GM18873 (cell line): ENCODE measurements at regions not wholly inside any gene's neighbourhood (a gene's known extent, or its start where the extent isn't known, plus 50 kb on each side); places are given as distances from the start of the nearest gene placed in this dataset.

Experiments used
- ATAC-seq: cut with Tn5 transposase; IDR thresholded peaks from one replicate; pipeline ENCODE4 v1.9.1; 2021; ENCODE audit warnings: mild to moderate bottlenecking, moderate library complexity, moderate number of reproducible peaks; ENCODE audit not compliant: unreplicated experiment, low FRiP score

DNA sequence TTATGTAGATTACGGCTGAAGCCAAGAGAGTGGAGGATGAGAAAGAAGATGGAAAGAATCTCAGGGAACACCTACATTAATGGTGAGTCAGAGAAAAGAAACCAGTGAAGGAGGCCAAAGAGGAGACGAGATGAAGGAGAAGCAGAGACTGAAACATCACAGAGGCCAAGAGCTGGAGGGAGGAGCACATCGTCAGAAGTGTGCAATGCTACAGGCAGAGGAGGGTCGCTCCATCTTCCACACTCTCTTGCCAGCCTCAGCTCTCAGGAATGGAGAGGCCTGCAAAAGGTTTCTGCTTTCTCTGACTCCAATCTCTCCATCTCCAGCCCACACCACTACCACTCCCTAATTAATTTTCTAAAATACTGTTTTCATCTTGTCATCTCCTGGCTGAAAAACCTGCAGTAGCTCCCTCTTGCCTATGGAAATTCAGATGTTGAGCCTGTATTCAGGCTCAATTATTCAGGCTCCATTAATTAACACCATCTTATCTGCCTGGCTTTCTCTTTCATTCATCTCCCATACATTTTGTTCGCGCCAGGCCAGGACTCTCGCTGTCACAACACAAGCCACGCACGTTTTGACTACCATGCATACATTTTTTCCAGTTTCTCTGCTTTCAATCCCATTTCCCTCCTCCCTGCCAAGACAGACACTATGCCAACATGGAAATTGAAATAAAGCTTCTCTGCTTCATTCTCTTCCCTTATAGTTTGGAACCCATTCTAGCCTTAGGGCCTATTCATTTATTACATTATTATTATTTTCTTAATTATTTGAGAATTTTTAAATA is 165.8 kb downstream of the INHBA start:
- no peak for ATAC-seq

DNA sequence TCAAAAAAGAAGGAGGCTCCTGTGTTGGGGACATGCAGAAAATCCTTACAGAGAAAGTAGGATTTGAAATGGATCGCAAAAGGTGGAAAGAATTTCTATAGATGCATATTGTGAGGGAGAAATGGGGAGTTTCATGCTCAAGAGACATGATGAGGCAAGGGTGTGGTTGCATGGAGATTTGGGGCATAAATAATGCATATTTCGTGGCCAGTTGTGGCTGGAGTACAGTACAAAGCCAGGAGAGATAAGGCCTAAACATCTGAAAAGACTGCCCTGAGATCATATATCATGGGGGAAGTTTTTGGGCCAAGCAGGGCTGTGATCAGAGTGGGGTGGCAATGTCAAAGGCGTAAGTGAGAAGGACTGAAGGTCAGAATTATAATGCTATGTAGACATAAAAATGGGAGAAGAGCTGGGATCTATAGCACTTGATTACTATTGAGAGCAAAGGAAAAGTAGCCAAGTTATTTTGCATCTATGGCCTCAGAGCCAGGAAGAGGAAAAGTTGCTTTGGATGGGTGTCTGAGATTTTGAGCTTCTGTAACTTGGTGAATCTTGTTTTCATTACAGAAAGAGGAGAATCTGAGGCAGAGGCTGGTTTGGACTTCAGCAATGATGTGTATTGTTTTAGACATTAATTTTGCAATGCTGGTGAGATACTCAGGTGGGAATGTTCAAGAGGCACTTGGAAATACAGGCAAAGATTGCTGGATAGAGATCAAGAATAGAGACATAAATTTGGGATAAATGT is 166.6 kb downstream of the INHBA start:
- no peak for ATAC-seq

DNA sequence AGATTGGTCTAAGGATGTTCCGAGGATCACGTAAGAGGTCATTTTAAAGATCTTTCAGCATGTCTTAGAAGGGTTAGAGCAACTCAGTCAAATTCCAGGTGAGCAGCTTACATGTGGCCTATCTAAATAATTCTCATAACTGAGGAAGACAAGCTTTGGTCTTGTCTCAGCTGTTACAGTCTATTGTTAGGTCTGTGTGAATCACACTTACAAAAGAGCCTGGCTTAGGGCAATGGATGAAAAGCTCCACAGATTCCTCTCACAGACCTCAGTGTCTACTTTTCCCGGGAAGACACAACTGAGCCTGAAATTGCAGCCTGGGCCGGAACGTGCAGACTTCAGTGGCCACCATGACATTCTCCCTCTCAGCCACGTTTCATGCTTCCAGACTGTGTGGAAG is 173.1 kb downstream of the INHBA start:
- ATAC-seq, result no peak

DNA sequence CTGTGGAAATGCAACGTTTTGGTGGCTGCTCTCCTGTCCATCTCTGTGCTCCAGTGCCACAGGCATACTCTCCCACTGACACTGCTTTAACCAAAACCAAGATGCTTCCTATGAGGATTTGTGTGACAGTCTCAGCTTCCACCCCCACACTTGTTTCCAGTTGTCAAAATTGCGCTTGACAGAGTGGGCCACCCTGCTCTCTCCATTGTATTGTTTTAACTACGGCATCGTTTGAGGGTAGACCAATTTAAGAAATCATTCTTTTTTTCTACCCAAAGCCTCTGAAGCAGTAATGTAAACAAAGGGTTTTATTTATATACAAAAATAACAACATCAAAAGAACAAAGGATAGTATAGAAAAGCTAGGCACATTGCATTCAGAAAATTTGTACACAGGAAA is 178.0 kb downstream of the INHBA start:
- ATAC-seq, result no peak

DNA sequence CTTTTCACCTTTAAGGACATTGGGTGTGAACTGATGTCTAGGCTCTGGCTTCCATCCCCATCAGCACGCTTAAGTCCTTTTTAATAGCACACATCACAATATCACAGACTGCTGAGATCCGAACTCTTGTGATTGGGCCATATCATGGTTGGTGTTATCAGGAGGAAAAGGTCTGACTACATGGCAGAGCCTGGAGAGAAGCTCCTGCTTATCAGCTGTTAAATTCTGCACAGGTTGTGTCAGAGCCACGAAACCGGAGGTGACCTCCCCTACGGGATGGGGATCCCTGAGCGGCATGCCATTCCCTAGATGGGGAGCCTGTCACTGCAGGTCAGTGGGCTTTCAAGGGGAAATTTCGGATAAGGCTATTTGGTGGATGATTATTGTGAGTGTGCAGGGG is 182.4 kb downstream of the INHBA start:
- ATAC-seq, result no peak

DNA sequence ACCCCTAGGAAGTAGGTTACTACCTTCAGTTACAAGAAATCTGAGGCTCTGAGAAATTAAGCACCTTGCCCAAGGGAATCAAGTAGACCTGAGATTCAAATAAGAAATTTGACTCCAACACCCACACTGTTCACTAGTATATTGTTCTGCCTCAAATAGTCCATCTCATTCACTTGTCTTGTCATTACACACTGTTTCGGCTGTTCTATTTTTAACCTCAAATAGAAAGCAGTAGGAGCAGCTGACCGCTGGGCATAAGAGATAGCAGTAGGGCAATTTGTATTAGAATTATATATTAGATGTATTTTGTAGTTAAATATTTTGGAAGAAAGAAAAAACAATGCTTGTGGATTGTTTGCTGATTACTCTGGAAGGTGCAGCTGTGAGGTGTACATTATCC is 185.1 kb downstream of the INHBA start:
- no peak for ATAC-seq

DNA sequence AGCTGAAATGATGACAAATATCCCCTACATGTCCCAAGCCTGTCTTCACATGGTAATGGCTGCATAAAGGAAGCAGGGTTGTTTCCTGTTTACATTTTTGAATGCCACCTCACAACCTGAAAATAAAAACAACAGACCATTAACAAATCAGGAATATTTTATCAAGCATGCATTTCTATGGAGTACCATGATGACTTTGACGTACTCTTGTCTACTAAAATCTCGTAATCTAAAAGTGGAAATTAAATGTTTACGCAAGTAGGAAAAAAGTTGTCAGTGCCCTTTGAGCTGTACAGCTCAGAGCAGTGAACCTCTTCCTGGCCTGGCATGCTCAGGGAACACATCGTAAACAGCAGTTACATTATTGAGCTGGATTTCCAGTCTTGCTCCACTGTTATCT is 194.1 kb downstream of the INHBA start:
- ATAC-seq, result no peak

DNA sequence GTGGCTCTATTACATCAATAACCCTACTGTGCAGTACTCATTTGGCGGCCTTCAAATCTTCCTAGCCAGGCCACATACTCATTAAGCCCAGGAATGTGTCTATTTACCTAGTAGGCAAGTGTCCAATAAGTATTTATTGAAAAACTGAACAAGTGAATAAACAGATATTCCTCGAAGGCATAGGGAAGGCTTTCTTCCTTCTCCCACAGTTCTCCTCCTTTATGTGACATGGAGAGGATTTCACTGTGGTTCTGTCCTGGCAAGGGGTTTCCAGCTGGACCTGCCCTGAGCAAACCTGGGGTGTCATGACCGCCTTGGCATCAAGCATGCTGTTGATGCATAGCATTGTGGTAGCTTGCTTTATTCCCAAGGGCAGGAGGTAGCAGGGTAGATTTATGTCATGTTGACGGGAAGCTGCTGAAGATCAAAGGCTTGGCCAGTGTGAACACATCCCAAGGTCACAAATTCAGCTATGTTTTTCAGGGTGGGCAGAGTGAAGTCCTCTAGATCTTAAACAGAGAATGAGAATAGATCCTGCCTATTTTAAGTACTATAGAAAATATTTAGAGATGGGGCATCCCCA is 195.1 kb downstream of the INHBA start:
- no peak for ATAC-seq

DNA sequence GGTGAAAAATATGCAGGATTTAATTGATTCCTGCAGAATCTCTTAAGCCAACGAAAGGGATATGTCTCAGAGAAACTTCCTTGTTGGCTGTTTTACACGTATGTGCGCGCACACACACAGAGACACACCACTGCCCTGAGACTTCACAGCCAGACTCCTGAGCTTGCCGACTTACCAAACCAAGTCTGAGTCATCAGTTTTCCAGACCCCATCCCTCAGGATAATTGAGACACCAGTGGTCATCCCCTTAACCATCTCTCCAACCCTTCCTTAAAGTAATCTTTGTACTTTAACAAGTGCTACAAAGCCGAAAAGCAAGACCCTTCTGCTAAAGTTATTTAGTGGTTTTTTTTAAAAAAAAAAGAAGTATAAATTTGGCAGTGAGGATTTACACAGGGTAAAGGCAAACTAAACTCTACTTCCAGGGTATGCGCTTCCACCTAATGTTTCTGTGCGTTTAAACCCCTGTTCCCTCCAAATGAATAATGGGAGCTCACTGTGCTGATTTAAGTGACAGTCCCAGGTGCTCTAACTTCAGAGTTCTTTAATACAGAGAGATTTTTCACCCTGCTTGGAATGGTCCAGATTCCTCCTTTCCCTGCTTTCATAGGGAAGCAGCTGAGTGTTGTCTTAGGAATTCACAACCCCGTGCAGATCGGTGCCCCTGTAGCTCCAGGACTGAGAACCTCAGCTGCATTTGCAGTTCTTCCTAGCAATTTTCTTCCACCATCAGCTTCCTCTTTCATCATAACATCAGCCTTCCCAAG is 198.5 kb downstream of the INHBA start:
- ATAC-seq, result no peak

DNA sequence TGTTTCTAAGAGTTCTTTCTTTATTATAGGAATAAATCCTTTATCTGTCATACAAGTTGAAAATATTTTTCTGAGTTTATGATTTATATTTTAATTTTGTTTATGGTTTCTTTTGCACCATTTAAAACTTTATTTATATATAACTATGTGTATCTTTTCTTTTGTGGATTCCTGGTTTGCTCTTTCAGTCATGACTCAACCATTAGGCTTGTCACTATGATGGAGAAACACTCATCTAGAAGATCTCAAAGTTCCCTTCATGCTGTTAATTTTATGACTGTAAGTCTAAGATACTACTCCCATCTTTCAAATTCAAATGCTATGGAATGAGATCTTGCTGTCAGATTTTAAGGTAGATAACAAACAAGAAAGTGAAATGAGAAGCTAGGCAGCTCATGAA is 199.5 kb downstream of the INHBA start:
- no peak for ATAC-seq

DNA sequence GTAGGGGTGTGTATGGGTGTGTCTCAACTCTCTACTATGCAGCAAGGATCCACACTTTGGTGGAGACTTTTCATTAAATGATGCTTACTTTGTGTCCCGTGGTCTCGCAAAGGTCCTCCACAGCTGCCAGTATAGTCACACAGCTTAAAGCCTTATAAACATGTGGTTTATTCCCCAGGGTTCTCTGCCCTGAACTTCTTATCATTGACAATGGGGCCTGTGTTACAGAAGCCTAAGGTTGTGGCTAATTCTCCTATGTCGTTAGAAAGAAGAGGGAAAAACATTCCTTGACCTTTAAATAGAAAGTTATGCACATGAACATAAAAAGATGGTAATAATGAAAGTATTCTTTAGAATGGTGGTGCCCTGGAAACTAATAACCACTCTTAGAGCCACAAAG is 201.4 kb downstream of the INHBA start:
- ATAC-seq, result no peak

DNA sequence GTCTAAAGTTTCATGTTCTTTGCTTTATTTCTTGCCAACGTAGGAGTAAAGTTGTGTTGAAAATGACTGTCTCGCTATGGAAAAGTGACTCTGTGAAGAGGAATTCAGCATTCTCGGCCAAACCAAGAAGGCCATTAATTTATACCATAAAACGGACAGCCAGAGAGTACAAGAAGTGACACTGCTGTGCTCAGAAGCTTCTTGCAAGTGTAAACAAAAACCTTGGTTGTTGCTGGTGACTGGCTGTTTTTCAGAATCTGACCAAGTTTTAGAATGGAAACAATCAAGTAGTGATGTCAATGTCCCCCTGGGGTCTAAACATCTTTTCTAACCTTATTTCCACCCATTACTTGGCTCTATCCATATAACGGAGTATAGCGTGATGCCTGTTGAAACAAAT is 201.9 kb downstream of the INHBA start:
- ATAC-seq, result no peak

DNA sequence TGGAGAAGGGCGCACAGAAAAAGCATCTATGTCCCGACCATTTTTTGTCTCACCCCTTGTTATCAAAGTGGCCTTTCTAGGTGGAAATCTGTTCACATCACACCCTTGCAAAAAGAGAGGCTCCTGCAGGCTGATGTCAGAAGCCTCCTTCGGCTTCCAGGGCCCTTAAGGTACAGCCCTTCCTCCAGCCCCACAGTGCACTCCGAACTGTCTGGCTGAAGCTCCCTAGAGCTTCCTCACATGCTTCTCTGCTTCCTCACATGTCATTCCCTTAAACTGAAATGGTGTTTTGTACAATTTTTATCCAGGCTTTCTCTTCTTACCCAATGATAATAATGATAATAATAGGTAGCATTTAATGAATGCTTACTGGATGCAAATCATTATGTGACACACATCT is 210.3 kb downstream of the INHBA start:
- no peak for ATAC-seq

DNA sequence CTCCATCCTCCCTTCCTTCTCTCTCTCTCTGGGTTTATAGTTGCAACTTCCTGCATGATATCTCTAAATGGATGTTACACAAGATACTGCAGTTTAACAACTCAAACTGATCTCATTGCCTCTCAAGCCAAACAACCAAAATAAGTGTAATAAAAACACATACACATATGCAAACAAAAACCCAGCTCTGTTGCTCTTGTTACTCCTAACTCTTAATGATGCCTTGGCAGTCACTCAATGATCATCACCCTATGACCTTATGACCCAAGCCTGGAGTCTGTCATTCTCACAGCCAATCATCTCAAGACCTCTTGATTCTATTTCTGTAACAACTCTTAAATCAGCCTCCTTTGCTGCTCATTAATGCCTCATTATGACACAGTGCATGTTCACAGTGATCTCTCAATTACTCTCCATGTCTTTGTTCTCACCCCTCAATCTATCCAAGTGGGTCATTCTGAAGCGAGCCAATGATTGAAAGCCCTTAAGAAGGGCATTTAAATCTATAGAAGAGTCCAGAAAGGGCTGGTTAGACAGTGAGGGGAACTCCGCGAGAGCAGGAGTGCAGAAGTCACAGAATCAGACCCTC is 210.9 kb downstream of the INHBA start:
- ATAC-seq, result no peak

DNA sequence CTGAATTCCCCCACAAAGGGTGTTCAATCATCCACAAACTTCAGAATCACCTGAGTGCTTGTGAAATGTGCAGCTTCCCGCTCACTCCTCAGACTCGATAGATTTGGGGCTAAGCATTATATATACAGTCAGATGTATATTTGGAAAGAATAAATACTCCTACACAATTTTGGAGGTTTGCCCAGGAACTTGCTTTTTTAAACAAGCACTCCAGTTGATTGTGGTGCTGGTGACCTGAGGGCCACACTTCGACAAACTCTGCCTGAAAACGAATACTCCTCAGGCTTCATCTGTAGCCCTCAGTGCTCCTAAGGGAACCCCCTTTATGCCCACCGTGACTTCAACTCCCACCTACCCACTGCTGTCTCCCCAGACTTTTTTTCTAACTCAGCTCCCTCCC is 211.6 kb downstream of the INHBA start:
- no peak for ATAC-seq

DNA sequence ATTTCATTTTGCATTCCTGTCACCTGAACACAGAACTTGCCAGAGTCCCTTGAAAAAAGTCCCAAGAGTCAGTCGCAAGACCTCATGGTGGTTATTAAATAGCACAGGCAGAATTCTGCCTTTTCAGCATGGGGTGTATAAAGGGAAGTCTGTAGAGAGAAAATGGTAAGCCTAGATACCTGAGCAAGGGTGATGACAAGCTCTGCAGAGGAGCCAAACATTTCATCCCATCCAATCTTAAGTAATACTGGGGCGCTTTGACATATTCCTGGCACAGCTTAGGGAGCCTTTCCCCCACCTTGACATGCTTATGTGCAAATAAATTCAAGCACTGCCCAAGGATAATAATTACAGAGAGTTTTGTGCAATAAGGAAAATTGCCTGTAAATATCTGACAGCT is 213.0 kb downstream of the INHBA start:
- ATAC-seq, result no peak

DNA sequence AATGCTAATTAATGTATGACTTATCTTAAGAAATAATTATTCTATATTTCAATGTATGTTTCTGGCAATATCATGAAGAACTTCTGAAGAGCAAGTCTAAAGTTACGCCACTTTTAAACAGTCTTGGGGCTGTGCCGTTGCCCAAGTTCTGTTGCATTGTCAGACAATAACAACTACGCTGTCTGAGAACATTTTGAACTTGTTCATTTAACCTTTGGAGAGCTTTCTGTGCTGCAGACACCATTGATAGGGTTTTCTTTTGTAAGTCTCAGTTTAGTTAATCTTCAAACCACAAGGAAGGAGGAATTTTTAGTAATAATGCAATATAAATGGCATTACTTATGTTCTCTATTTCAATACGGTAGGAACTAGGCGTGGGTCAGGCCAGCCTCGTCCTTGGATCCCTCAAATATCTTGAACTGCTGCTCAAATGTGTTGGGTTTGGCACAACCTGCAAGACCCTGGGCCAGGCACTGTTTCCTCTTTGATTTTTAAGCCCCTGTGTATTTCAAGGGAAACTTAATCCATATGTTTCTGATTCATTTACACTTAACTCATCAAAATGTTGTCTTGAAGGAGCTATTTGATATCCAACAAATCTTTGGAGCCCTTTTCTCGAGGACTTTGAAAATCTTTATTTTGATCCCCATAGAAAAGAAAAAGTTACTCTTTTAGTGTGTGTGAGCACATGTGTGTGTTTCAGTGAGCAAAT is 215.5 kb downstream of the INHBA start:
- no peak for ATAC-seq

DNA sequence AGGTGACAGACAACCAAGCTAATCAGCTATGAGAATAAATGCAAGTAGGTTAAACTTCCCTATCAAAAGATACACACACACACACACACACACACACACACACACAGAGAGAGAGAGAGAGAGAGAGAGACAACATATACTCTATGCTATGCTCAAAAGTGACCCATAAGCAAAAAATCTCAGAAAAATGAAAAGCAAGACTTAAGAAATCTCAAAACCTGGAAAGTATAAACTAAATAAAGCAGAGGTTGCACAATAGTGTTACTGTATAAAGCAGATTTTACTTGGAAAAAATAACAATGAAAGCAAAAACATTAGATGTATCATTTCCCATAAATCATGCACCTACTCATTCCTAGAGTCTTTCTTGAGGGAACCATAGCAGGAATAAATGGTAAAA is 221.5 kb downstream of the INHBA start:
- no peak for ATAC-seq

DNA sequence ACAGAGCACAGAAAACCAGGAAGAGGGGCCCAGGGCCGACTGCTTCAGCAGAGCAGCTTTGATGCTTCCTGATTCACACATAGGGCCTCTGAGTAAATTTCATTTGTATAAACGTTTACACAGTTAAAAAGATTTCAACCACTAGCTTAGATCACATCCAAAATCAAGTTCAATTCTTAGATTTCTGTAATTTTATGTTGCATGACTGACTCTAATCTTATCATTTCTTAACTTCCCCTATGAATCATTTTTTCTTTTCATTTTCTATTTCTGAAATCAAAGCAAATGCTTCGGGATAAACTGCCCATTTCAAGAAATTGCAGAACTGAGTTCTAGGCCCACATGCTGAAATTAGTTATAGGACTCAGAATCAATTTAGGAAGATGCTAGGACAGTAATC is 224.7 kb downstream of the INHBA start:
- no peak for ATAC-seq

DNA sequence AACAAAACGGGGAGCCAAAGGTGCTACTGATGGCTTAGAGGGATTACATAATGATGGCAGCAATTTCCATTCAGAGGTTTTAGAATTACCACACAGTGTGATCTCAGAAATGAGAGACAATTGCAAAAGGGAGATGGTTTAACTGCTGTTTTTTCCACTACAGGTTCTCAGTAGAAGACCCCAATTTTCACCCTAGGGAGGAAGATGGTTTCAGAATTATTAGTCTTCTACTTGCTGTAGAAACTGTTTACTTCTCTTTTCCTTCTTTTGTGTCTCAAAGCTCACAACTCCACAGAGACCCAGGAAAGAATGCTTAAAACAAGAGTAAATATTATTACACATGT is 226.5 kb downstream of the INHBA start:
- no peak for ATAC-seq
